Activated naive CD8-positive, alpha-beta T cell (primary cell): ENCODE measurements at regions not wholly inside any gene's neighbourhood (a gene's known extent, or its start where the extent isn't known, plus 50 kb on each side); places are given as distances from the start of the nearest gene placed in this dataset.

ENCODE experiments used
- H3K27ac Mint-ChIP-seq: one replicate; pipeline ENCODE4 v1.8.0; 2021; ENCODE audit warnings: mixed read lengths
- H3K27me3 Mint-ChIP-seq: one replicate; pipeline ENCODE4 v1.8.0; 2021; ENCODE audit warnings: mixed read lengths
- H3K36me3 Mint-ChIP-seq: one replicate; pipeline ENCODE4 v1.8.0; 2021; ENCODE audit warnings: mixed read lengths
- H3K4me1 Mint-ChIP-seq: one replicate; pipeline ENCODE4 v1.8.0; 2021; ENCODE audit warnings: low read depth, mixed read lengths
- H3K4me3 Mint-ChIP-seq: one replicate; pipeline ENCODE4 v1.8.0; 2021; ENCODE audit warnings: mild to moderate bottlenecking, mixed read lengths
- H3K9me3 Mint-ChIP-seq: one replicate; pipeline ENCODE4 v1.8.0; 2021; ENCODE audit warnings: low read depth, mixed read lengths

GRCh38 chr3:22986958-22987357 is 216.2 kb upstream of the UBE2E2 start:
- peaks cover 9% of the 10 kb centered on the region for H3K9me3 Mint-ChIP-seq
- H3K27me3 Mint-ChIP-seq: peaks cover 2% of the 10 kb centered on the region
- H3K4me3 Mint-ChIP-seq: no peak overlapping the region
- no peaks in the 10 kb centered on the region for H3K36me3 Mint-ChIP-seq
- no peaks in the 10 kb centered on the region for H3K4me1 Mint-ChIP-seq
- no peak overlapping the region for H3K27ac Mint-ChIP-seq

GRCh38 chr3:22988566-22988965 is 214.6 kb upstream of the UBE2E2 start:
- Mint-ChIP-seq H3K27ac (no peak overlapping the region), H3K4me3 (no peak overlapping the region), H3K36me3 (no peaks in the 10 kb centered on the region), H3K27me3 (peaks cover 2% of the 10 kb centered on the region), H3K4me1 (no peaks in the 10 kb centered on the region), H3K9me3 (peaks cover 9% of the 10 kb centered on the region)

DNA sequence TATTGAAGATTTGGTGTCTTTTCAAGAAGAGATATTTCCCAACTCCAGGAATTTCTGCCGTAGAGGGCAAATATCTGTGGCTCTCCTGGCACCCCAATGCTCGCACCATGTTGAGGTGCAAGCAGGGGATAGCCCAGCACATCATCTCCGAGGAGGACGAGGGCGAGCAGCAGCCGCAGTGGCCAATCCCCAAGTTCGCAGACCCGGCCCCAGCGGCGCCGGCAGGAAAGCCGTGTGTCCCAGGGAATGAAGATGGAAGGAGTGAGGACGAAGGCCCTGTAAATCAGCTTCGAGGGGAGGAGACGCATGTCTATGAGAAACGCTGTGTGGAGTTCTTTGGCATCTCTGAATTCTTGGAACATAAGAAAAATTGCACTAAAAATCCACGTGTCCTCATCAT is 213.4 kb upstream of the UBE2E2 start:
- Mint-ChIP-seq H3K36me3 (no peaks in the 10 kb centered on the region), H3K27me3 (peaks cover 2% of the 10 kb centered on the region), H3K4me3 (no peak overlapping the region), H3K4me1 (no peaks in the 10 kb centered on the region), H3K27ac (no peak overlapping the region), H3K9me3 (peaks cover 6% of the 10 kb centered on the region)

DNA sequence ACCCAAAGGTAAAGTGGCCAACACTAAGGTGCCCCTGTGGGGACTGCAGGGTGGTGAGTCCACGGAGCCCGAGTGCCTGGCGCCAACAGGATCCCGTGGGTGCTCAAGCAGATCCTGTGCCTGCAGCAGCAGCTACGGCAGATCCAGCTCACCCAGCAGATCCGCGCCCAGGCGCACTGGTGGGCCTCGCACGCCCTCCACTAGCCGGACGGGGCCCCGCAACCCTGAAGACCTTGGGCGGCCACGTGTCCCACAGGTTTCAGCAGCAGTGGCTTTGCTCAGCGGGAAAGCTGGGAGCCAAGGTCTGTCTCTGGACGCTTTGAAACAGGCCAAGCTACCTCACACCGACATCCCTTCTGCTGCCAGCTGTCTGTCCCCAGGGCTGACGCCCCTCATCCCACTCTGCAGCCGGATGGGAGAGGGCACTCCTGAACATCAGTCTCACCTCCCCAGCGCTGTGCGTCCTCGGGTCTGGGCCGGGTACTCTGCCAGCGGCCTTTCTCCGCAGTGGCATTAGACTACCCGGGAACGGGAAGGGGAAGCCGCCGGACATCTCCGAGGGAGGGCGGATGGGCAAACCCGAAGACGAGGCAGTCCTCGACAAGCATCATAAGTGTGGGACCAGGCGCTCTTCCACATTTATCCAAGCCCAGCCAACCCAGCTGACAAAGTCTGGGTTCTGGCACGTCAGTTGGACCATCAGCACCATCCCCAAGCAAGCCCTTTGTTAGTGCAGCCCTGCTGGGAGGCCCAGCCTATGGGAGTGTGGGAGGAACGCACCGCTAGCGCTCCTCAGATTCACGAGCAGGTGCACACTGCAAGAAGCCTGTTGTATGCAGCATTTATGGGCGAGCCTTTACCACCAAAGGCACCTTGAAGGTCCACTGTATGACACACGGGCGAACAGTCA is 212.6 kb upstream of the UBE2E2 start:
- no peak overlapping the region for H3K4me3 Mint-ChIP-seq

DNA sequence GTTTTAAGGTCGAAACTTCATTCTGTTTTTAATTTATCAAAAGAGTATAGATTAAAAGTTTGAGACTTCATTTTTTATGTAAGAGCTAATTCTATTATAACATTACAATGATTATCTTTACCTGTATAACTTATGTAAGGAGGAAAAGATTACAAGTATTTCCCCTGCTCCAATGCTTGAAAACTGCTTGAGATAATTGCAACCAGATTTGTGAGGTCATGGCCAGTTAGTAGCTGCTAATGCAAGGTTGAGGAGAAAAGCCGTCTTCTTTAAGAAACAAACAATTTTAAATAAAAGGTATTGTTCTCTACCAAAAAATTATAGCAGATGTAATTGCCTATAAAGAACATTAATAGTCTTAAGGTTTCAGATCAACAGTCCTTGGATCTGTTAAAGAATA is 208.3 kb upstream of the UBE2E2 start:
- no peak overlapping the region for H3K4me3 Mint-ChIP-seq
- no peaks in the 10 kb centered on the region for H3K36me3 Mint-ChIP-seq
- H3K27ac Mint-ChIP-seq: no peak overlapping the region
- no peaks in the 10 kb centered on the region for H3K27me3 Mint-ChIP-seq
- no peaks in the 10 kb centered on the region for H3K9me3 Mint-ChIP-seq
- no peaks in the 10 kb centered on the region for H3K4me1 Mint-ChIP-seq

More for the DNA sequence above, 212.6 kb upstream of the UBE2E2 start:
- Mint-ChIP-seq H3K27me3 (peaks cover 2% of the 10 kb centered on the region), H3K4me1 (no peaks in the 10 kb centered on the region), H3K36me3 (no peaks in the 10 kb centered on the region), H3K9me3 (no peaks in the 10 kb centered on the region), H3K27ac (no peak overlapping the region)

DNA sequence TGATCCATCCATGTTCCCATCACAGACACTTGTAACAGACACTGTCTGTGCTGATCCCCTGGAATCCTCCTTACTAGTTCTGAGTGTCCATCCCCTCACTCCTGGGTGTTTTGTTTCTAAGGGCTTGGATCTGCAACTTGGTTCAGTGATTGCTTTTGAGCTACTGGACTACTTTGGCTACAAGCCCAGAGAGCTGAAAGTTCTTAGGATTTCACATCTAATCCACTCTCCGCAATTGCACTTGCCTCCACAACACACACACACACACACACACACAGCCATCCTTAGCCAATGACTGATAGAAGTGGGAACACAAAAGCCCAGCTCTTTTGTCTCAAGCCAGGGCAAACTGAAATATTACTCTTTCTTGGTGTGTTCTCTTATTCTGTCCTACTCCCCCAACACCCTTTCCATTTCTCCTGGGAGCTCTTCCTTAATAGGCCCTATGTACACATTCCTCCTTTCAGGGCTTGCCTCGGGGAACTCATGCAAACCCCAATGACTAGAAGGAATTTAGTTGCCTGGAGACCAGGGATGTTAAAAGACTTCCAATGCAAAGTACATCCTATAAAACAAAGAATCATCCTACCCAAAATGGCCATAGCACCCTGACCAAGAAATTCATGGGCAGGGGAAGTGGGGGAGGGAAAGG is 206.1 kb upstream of the UBE2E2 start:
- Mint-ChIP-seq H3K36me3 (no peaks in the 10 kb centered on the region), H3K9me3 (no peaks in the 10 kb centered on the region), H3K4me1 (no peaks in the 10 kb centered on the region), H3K27ac (no peak overlapping the region), H3K27me3 (no peaks in the 10 kb centered on the region), H3K4me3 (no peak overlapping the region)

- Mint-ChIP-seq H3K27ac (no peak overlapping the region), H3K4me3 (no peak overlapping the region), H3K4me1 (no peaks in the 10 kb centered on the region), H3K36me3 (no peaks in the 10 kb centered on the region), H3K27me3 (no peaks in the 10 kb centered on the region), H3K9me3 (no peaks in the 10 kb centered on the region)
These were observed 202.8 kb upstream of the UBE2E2 start for GRCh38 chr3:23000371-23000770.

- no peaks in the 10 kb centered on the region for H3K9me3 Mint-ChIP-seq
- no peaks in the 10 kb centered on the region for H3K36me3 Mint-ChIP-seq
- no peak overlapping the region for H3K27ac Mint-ChIP-seq
- H3K4me1 Mint-ChIP-seq: no peaks in the 10 kb centered on the region
- H3K27me3 Mint-ChIP-seq: no peaks in the 10 kb centered on the region
- no peak overlapping the region for H3K4me3 Mint-ChIP-seq
These were observed 201.0 kb upstream of the UBE2E2 start for GRCh38 chr3:23002151-23002550.

- no peaks in the 10 kb centered on the region for H3K4me1 Mint-ChIP-seq
- H3K27ac Mint-ChIP-seq: no peak overlapping the region
- H3K27me3 Mint-ChIP-seq: no peaks in the 10 kb centered on the region
- no peak overlapping the region for H3K4me3 Mint-ChIP-seq
- H3K36me3 Mint-ChIP-seq: no peaks in the 10 kb centered on the region
- H3K9me3 Mint-ChIP-seq: no peaks in the 10 kb centered on the region
These were observed 200.0 kb upstream of the UBE2E2 start for GRCh38 chr3:23002836-23003732.

DNA sequence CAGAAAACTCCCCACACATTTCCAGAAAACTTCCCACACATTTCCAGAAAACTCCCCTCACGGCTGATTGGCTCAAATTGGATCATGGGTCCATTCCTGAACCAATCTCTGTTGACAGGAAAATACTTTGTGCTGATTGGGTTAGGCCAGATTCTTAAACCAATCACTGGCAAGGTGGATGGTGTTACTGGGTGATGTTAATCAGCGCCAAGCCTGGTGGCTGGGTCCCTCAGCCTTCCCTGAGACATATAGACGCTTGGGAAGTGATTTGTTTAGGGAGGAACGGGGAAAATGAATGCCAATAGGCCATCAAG is 199.4 kb upstream of the UBE2E2 start:
- no peaks in the 10 kb centered on the region for H3K27me3 Mint-ChIP-seq
- H3K4me3 Mint-ChIP-seq: no peak overlapping the region
- H3K27ac Mint-ChIP-seq: no peak overlapping the region
- no peaks in the 10 kb centered on the region for H3K36me3 Mint-ChIP-seq
- H3K4me1 Mint-ChIP-seq: no peaks in the 10 kb centered on the region
- no peaks in the 10 kb centered on the region for H3K9me3 Mint-ChIP-seq

DNA sequence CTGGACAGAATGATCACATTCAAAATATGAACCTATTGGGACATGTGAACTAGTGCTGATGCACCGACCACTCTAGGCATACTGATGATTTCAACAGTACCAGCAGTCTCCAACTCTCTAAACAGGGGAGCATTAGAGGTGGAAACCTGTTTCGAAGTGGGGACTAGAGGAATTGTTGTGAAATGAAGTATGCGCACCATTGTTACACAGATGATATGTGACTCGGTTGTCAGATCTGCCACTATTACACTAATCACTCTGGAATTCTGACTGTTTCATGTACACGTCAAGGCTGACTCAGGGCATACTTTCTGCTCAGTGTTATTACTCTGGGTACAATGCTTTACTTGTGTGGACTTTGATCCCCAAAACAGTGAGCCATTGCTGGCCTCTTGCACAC is 198.2 kb upstream of the UBE2E2 start:
- H3K4me3 Mint-ChIP-seq: no peak overlapping the region
- H3K4me1 Mint-ChIP-seq: no peaks in the 10 kb centered on the region
- no peaks in the 10 kb centered on the region for H3K36me3 Mint-ChIP-seq
- no peak overlapping the region for H3K27ac Mint-ChIP-seq
- no peaks in the 10 kb centered on the region for H3K27me3 Mint-ChIP-seq
- H3K9me3 Mint-ChIP-seq: no peaks in the 10 kb centered on the region

GRCh38 chr3:23017801-23018200 is 185.3 kb upstream of the UBE2E2 start:
- H3K27me3 Mint-ChIP-seq: no peaks in the 10 kb centered on the region

GRCh38 chr3:23019596-23020300 is 183.4 kb upstream of the UBE2E2 start:
- no peaks in the 10 kb centered on the region for H3K4me1 Mint-ChIP-seq
- no peak overlapping the region for H3K4me3 Mint-ChIP-seq
- H3K27ac Mint-ChIP-seq: no peak overlapping the region
- peaks cover under 1% of the 10 kb centered on the region for H3K27me3 Mint-ChIP-seq
- no peaks in the 10 kb centered on the region for H3K36me3 Mint-ChIP-seq
- peaks cover 5% of the 10 kb centered on the region for H3K9me3 Mint-ChIP-seq

More at GRCh38 chr3:23017801-23018200, 185.3 kb upstream of the UBE2E2 start:
- no peak overlapping the region for H3K4me3 Mint-ChIP-seq
- no peaks in the 10 kb centered on the region for H3K4me1 Mint-ChIP-seq
- H3K36me3 Mint-ChIP-seq: no peaks in the 10 kb centered on the region
- no peaks in the 10 kb centered on the region for H3K9me3 Mint-ChIP-seq
- H3K27ac Mint-ChIP-seq: no peak overlapping the region

DNA sequence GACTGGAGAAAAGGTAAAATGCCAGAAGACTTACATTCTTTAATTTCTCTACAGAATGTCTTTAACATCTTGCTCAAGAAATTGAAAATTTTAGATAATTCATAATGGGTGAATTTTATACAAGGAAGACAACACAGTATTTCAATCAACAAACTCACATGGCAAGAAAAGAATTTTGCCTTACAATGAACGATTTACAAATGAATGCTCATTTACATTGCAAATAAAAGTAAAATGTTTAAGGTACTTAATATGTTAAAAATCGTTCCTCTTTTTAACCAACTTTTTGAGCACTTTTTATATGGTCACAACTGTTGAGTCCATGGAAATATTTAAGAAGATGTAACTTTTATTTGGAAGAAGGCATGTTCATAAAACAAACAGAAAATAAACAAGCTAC is 174.8 kb upstream of the UBE2E2 start:
- Mint-ChIP-seq H3K27ac (no peak overlapping the region), H3K36me3 (peaks cover 3% of the 10 kb centered on the region), H3K4me1 (no peaks in the 10 kb centered on the region), H3K9me3 (peaks cover 11% of the 10 kb centered on the region), H3K27me3 (peaks cover 1% of the 10 kb centered on the region), H3K4me3 (no peak overlapping the region)
